ENCODE measurements at regions not wholly inside any gene's neighbourhood (a gene's known extent, or its start where the extent isn't known, plus 50 kb on each side); places are given as distances from the start of the nearest gene placed in this dataset.

- intact Hi-C loops (cut with micrococcal nuclease), result no loop called here
- H3K4me2 ChIP-seq (ENCODE audit: low read length), result no peak overlapping the region
- H3K4me1 ChIP-seq (ENCODE audit: insufficient read depth, low read length), result peaks cover 25% of the 10 kb centered on the region
- H3F3A ChIP-seq (ENCODE audit: low read length, unreplicated experiment), result peaks cover 2% of the 10 kb centered on the region
- H2AFZ ChIP-seq (ENCODE audit: low read length), result no peak overlapping the region
- no peak for ATAC-seq
- no peaks in the 10 kb centered on the region; the same call in 1 of the 2 replicates for H3K79me2 ChIP-seq (ENCODE audit: low read length)
- H4K20me1 ChIP-seq (ENCODE audit: low read length), result no peaks in the 10 kb centered on the region
- no peak for TF ChIP-seq CTCF (conservative IDR thresholded peaks at IDR 0.05; ENCODE audit: low read depth, low read length)
- TF ChIP-seq EZH2phosphoT487 (IDR thresholded peaks at IDR 0.05; ENCODE audit: borderline replicate concordance, low read length), result no peak
- TF ChIP-seq EZH2 (IDR thresholded peaks at IDR 0.05; ENCODE audit: low read length, unreplicated experiment), result no peak
- no peaks in the 10 kb centered on the region; the same call in 1 of the 2 replicates for H3K36me3 ChIP-seq (ENCODE audit: low read depth, low read length)
- no peaks in the 10 kb centered on the region for H3K27me3 ChIP-seq (ENCODE audit: low read length)
- DNase-seq, result no peak
- ChIA-PET POLR2A (ENCODE audit: unreplicated experiment) (interaction anchor here (0.6 kb wide), 1 partner anchor 125 kb away, joined by 3 read pairs; no protein-coding TSS in a partner anchor), CTCF (interaction anchor here (0.7 kb wide), 1 partner anchor 84 kb away, joined by 3 read pairs; no protein-coding TSS in a partner anchor)
- no peaks in the 10 kb centered on the region for H3K9me2 ChIP-seq (replicated peaks; ENCODE audit: low read length)
- H3K9ac ChIP-seq (ENCODE audit: low read length), result no peak overlapping the region
- no peak overlapping the region for H3K4me3 ChIP-seq (ENCODE audit: low read length)
- no peaks in the 10 kb centered on the region for H3K9me3 ChIP-seq (ENCODE audit: low read length)
- no peak overlapping the region for H3K27ac ChIP-seq (ENCODE audit: low read length)
- no TSS peak for BruUV-seq (replicated peaks)
These were observed 168.0 kb downstream of the DKK1 start for GRCh38 chr10:52481986-52482555.

GRCh38 chr10:52483587-52483986 is 169.5 kb downstream of the DKK1 start:
- no peak for ATAC-seq
- Histone ChIP-seq H3K4me2 (ENCODE audit: low read length) (no peak overlapping the region), H3K4me3 (ENCODE audit: low read length) (no peak overlapping the region), H3F3A (ENCODE audit: low read length, unreplicated experiment) (peaks cover 6% of the 10 kb centered on the region), H4K20me1 (ENCODE audit: low read length) (no peaks in the 10 kb centered on the region), H3K36me3 (ENCODE audit: low read depth, low read length) (no peaks in the 10 kb centered on the region; the same call in 1 of the 2 replicates), H3K79me2 (ENCODE audit: low read length) (peaks cover 15% of the 10 kb centered on the region), H3K4me1 (ENCODE audit: insufficient read depth, low read length) (peaks cover 40% of the 10 kb centered on the region), H3K9me3 (ENCODE audit: low read length) (no peaks in the 10 kb centered on the region), H2AFZ (ENCODE audit: low read length) (no peak overlapping the region), H3K9me2 (replicated peaks; ENCODE audit: low read length) (no peaks in the 10 kb centered on the region), H3K9ac (ENCODE audit: low read length) (no peak overlapping the region), H3K27ac (ENCODE audit: low read length) (no peak overlapping the region), H3K27me3 (ENCODE audit: low read length) (no peaks in the 10 kb centered on the region)
- BruUV-seq (replicated peaks), result no TSS peak
- DNase-seq, result no peak
- CTCF ChIA-PET, result no interaction called here
- POLR2A ChIA-PET (ENCODE audit: unreplicated experiment), result no interaction called here
- intact Hi-C loops (cut with micrococcal nuclease), result no loop called here
- no peak for TF ChIP-seq EZH2 (IDR thresholded peaks at IDR 0.05; ENCODE audit: low read length, unreplicated experiment)
- TF ChIP-seq CTCF (conservative IDR thresholded peaks at IDR 0.05; ENCODE audit: low read depth, low read length), result no peak
- TF ChIP-seq EZH2phosphoT487 (IDR thresholded peaks at IDR 0.05; ENCODE audit: borderline replicate concordance, low read length), result no peak
